Lung (tissue), 11 donors: ENCODE measurements at regions not wholly inside any gene's neighbourhood (a gene's known extent, or its start where the extent isn't known, plus 50 kb on each side); places are given as distances from the start of the nearest gene placed in this dataset.
A peak's percentile ranks its signal among the peaks of the same experiment; 100 is the strongest.

Source experiments
- ATAC-seq: fragments of 200-7000 bp; cut with Tn5 transposase; one replicate; pipeline ENCODE4 v1.9.1; 2020; ENCODE audit warnings: moderate number of reproducible peaks; ENCODE audit not compliant: insufficient read depth, low FRiP score
- DNase-seq, 3 donors: peaks; one replicate each; pipeline ENCODE4 v3.0.0-alpha.2; 2013 to 2017
- H3K27ac ChIP-seq, 2 donors: one replicate each; pipeline ENCODE4 v1.5.1; 2013; ENCODE audit warnings: mild to moderate bottlenecking in 2 of 2, moderate library complexity in 2 of 2, control low read depth in 1 of 2, inconsistent platforms in 1 of 2, low read depth in 1 of 2, low read length in 1 of 2
- H3K27me3 ChIP-seq, 3 donors: one replicate each; pipeline ENCODE4 v1.5.1; 2013; ENCODE audit warnings: low read length in 2 of 3; ENCODE audit not compliant: control insufficient read depth in 3 of 3, insufficient read depth in 3 of 3
- H3K36me3 ChIP-seq, 4 donors: one replicate each; pipeline ENCODE4 v1.5.1; 2013; ENCODE audit warnings: low read length in 4 of 4, mild to moderate bottlenecking in 1 of 4, moderate library complexity in 1 of 4; ENCODE audit not compliant: control insufficient read depth in 4 of 4, insufficient read depth in 4 of 4
- H3K4me1 ChIP-seq, 5 donors: one replicate each; pipeline ENCODE4 v1.5.1; 2013; ENCODE audit warnings: low read length in 5 of 5, mild to moderate bottlenecking in 2 of 5, moderate library complexity in 1 of 5; ENCODE audit not compliant: control insufficient read depth in 5 of 5, insufficient read depth in 5 of 5
- H3K4me3 ChIP-seq: one replicate; pipeline ENCODE4 v1.5.1; 2013; ENCODE audit warnings: mild to moderate bottlenecking, control low read depth, moderate library complexity
- H3K9ac ChIP-seq, 2 donors: one replicate each; pipeline ENCODE4 v1.5.1; 2013; ENCODE audit warnings: low read length in 2 of 2, control low read depth in 1 of 2; ENCODE audit not compliant: insufficient read depth in 1 of 2
- H3K9me3 ChIP-seq, 4 donors: one replicate each; pipeline ENCODE4 v1.5.1; 2013; ENCODE audit warnings: low read length in 3 of 4, mild to moderate bottlenecking in 1 of 4, moderate library complexity in 1 of 4; ENCODE audit not compliant: control insufficient read depth in 4 of 4, insufficient read depth in 3 of 4
- CTCF ChIP-seq: IDR thresholded peaks from 2 replicates; pipeline ENCODE4 v1.5.1; 2012; ENCODE audit warnings: mild to moderate bottlenecking; ENCODE audit errors: control extremely low read depth, extremely low read depth
- WGBS, 2 donors: extraction: QIAGEN DNeasy Blood & Tissue Kit; methylation state at CpG; one replicate each; pipeline ENCODE4 v1.1.7; 2013; 5-methylcytosine and 5-hydroxymethylcytosine counted together
- donor health status: control.
- donor health status: control.
- donor health status: Bipolar disorder and iron deficiency.
- donor health status: healthy.
- donor health status: DM: yes; HTN: yes; CAD: no.

GRCh38 chr2:70357684-70358071 lies 55.8 kb upstream of the FAM136A start:
- DNase-seq (no peak), ATAC-seq (no peak)
- H3K36me3 ChIP-seq: no peaks in the 10 kb centered on the region
- H3K27me3 ChIP-seq: no peaks in the 10 kb centered on the region
- H3K9me3 ChIP-seq: no peaks in the 10 kb centered on the region
- H3K4me1 ChIP-seq: peaks cover 0 to 3% (median 0%) of the 10 kb centered on the region in 5 donors
- no peak overlapping the region for H3K27ac ChIP-seq
- WGBS, 2 donors: 63 to 77% methylated on average over 6 of the region's 6 CpGs
- TF ChIP-seq CTCF: no peak
- no peak overlapping the region for H3K9ac ChIP-seq
- no peak overlapping the region for H3K4me3 ChIP-seq

GRCh38 chr2:70356941-70357683 lies 55.2 kb upstream of the FAM136A start:
- Histone ChIP-seq H3K9ac (no peak overlapping the region), H3K9me3 (no peaks in the 10 kb centered on the region), H3K27ac (no peak overlapping the region), H3K27me3 (no peaks in the 10 kb centered on the region), H3K36me3 (no peaks in the 10 kb centered on the region), H3K4me1 (peaks cover 0 to 3% (median 0%) of the 10 kb centered on the region in 5 donors), H3K4me3 (no peak overlapping the region)
- TF ChIP-seq CTCF: no peak
- 51 to 60% methylated on average over 6 of the region's 6 CpGs for WGBS, 2 donors
- DNase-seq (peak in 1 of 3 donors; percentile 11), ATAC-seq (no peak)

DNA sequence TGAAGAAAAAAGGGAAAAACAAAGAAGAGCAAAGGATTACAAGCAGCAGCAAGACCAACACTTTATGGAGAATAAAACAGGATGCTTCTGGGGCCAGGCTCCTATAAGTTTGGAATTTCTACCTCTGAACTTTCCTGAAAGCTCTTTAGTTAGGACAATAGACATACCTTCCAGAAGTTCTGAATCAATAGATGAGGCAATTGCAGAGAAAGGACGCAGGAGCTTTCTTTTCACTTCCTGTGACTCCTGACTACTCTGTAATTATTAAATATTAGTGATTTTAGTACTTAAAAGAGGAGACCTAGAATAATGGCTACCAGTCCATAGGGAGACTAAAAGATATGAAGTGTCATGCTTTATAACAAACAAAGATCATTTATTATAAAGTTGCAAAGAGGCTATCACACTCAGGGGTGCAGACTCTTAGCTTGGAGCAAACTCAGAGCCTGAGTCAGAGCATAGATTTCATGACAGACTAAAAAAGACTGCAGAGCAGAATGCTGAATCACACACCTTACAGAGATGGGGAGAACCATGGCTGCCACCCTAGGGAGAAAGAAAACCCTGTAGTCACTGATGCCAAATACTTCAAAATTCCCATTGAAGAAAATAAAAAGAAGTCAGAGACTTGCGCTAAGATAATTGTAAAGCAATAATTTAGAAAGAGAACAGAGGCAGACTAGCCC lies 52.5 kb upstream of the FAM136A start:
- DNase-seq: no peak
- ATAC-seq: no peak
- no peak overlapping the region for H3K27ac ChIP-seq
- no peak overlapping the region for H3K9ac ChIP-seq
- no peak overlapping the region for H3K4me3 ChIP-seq
- H3K9me3 ChIP-seq: no peaks in the 10 kb centered on the region
- peaks cover 0 to 2% (median 0%) of the 10 kb centered on the region in 5 donors for H3K4me1 ChIP-seq
- no peaks in the 10 kb centered on the region for H3K36me3 ChIP-seq
- no peak for TF ChIP-seq CTCF
- 75 to 77% methylated on average over 2 of the region's 2 CpGs for WGBS, 2 donors
- H3K27me3 ChIP-seq: no peaks in the 10 kb centered on the region
